ENCODE measurements at regions not wholly inside any gene's neighbourhood (a gene's known extent, or its start where the extent isn't known, plus 50 kb on each side); places are given as distances from the start of the nearest gene placed in this dataset.
"Not testable (repeated sequence)": the region's sequence is repeated elsewhere in the genome, so short reads cannot be mapped to it uniquely, and the experiment has no call there.

DNA sequence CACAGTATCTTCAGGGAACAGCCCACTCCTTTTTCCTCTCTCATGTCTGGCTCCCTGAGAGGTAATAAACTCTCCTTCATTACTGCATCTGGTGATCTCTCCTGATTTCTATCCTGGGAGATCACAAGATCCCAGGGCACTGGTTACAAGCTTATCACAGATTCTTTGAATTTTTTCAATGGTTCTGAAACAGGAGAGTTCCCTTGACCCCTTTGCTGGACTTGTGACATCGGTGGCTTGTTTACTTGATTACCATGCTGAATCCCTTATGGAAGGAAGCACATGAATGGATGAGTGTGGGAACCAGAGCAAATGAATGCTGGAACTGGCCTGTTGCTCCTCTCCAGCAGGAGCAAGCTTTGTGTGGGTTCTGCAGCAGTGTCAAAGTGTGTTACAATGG lies 67.2 kb upstream of the HNMT start:
- no peak for TF ChIP-seq CTCF (IDR thresholded peaks at IDR 0.05; ENCODE audit: insufficient read depth, low read depth, low read length)
- Histone ChIP-seq H3K36me3 (ENCODE audit: control insufficient read depth, insufficient read depth, low read length) (no peaks in the 10 kb centered on the region), H3K27me3 (ENCODE audit: control insufficient read depth, insufficient read depth, low read length) (no peaks in the 10 kb centered on the region; the same call in 1 of the 2 replicates), H3K4me3 (ENCODE audit: low read depth, low read length) (no peak overlapping the region)
- DNase-seq (ENCODE audit: low read depth) = no peak
- ChIA-PET CTCF (interaction anchor here (2.0 kb wide), 1 partner anchor 8 kb away, joined by 5 read pairs; no protein-coding TSS in a partner anchor), POLR2A (no interaction called here)

DNA sequence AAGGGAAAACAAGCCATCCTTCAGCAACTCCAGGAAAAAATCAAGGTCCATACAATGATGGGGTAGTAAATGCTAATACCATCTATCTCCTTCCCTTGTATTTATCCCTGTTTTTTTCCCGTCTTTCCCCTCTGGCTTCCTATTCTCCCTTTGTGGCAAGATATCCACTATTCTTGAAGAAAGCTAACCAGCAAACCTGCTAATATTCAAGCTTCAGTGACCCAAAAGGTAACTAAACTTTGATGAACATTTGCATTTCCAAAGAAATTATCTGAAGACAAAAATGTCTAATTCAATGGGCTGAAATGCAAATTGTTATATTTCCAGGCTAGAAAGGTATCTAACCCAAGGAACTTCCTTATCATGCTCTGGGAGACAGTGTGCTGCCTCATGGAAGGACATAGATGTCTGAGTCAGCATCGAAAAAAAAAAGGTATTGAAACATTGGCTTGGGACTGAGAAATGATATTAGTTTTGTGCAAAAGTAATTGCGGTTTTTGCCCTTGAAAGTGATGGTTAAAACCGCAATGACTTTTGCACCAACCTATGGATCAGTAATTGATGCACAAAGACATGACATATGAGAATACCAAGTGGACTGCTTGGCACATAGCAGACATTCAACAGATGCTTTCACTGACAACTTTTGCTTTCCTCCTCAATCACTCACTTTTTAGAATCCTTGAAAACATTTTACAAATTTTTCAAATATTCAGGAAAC lies 63.7 kb upstream of the HNMT start:
- DNase-seq (ENCODE audit: low read depth) = no peak
- POLR2A ChIA-PET = no interaction called here
- Histone ChIP-seq H3K36me3 (ENCODE audit: control insufficient read depth, insufficient read depth, low read length) (no peaks in the 10 kb centered on the region), H3K4me3 (ENCODE audit: low read depth, low read length) (no peak overlapping the region), H3K27me3 (ENCODE audit: control insufficient read depth, insufficient read depth, low read length) (no peaks in the 10 kb centered on the region; the same call in 1 of the 2 replicates)
- TF ChIP-seq CTCF (IDR thresholded peaks at IDR 0.05; ENCODE audit: insufficient read depth, low read depth, low read length) = no peak
- CTCF ChIA-PET = interaction anchor here (1.1 kb wide), 1 partner anchor 926 kb away, joined by 3 read pairs; no protein-coding TSS in a partner anchor

GRCh38 chr2:137910641-137911040 lies 53.6 kb upstream of the HNMT start:
- no peaks in the 10 kb centered on the region; the same call in 1 of the 2 replicates for H3K27me3 ChIP-seq (ENCODE audit: control insufficient read depth, insufficient read depth, low read length)
- H3K36me3 ChIP-seq (ENCODE audit: control insufficient read depth, insufficient read depth, low read length) = no peaks in the 10 kb centered on the region
- TF ChIP-seq CTCF (IDR thresholded peaks at IDR 0.05; ENCODE audit: insufficient read depth, low read depth, low read length) = peak; percentile 50
- H3K4me3 ChIP-seq (ENCODE audit: low read depth, low read length) = no peak overlapping the region
- ChIA-PET POLR2A (no interaction called here), CTCF (interaction anchor here (1.5 to 3.5 kb wide), 7 partner anchors 14 to 919 kb away, joined by 3 to 38 read pairs (median 6); no protein-coding TSS in a partner anchor)
- DNase-seq (ENCODE audit: low read depth) = no peak

GRCh38 chr2:137912371-137912770 lies 51.9 kb upstream of the HNMT start:
- Histone ChIP-seq H3K36me3 (ENCODE audit: control insufficient read depth, insufficient read depth, low read length) (no peaks in the 10 kb centered on the region), H3K27me3 (ENCODE audit: control insufficient read depth, insufficient read depth, low read length) (no peaks in the 10 kb centered on the region; the same call in 1 of the 2 replicates), H3K4me3 (ENCODE audit: low read depth, low read length) (no peak overlapping the region)
- ChIA-PET CTCF (interaction anchor here (3.2 to 3.5 kb wide), 3 partner anchors 178 to 914 kb away, joined by 17 to 38 read pairs (median 26); no protein-coding TSS in a partner anchor), POLR2A (no interaction called here)
- DNase-seq (ENCODE audit: low read depth) = no peak
- TF ChIP-seq CTCF (IDR thresholded peaks at IDR 0.05; ENCODE audit: insufficient read depth, low read depth, low read length) = no peak

DNA sequence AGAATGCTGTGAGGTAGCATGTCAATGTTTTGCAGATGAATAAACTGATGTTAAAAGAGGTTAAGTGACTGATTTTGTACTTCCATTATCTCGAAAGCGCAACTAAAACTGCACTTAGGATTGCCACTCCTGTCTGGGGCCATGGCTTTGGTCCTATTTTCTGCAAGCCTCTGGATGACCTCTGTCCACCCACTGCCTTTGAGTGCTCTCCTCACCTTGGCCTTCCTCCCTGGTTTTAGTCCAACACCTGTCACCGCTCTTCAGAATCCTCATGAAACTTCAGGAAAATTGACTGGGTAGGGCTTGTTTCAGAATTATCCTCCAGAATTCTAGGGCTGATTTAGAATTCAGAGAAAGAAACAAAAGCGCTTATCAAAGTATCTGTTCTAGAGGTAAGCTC lies 51.1 kb upstream of the HNMT start:
- Histone ChIP-seq H3K4me3 (ENCODE audit: low read depth, low read length) (no peak overlapping the region), H3K36me3 (ENCODE audit: control insufficient read depth, insufficient read depth, low read length) (no peaks in the 10 kb centered on the region), H3K27me3 (ENCODE audit: control insufficient read depth, insufficient read depth, low read length) (no peaks in the 10 kb centered on the region; the same call in 1 of the 2 replicates)
- ChIA-PET POLR2A (no interaction called here), CTCF (interaction anchor here (3.2 to 3.5 kb wide), 3 partner anchors 178 to 914 kb away, joined by 17 to 38 read pairs (median 26); no protein-coding TSS in a partner anchor)
- no peak for DNase-seq (ENCODE audit: low read depth)
- no peak for TF ChIP-seq CTCF (IDR thresholded peaks at IDR 0.05; ENCODE audit: insufficient read depth, low read depth, low read length)

DNA sequence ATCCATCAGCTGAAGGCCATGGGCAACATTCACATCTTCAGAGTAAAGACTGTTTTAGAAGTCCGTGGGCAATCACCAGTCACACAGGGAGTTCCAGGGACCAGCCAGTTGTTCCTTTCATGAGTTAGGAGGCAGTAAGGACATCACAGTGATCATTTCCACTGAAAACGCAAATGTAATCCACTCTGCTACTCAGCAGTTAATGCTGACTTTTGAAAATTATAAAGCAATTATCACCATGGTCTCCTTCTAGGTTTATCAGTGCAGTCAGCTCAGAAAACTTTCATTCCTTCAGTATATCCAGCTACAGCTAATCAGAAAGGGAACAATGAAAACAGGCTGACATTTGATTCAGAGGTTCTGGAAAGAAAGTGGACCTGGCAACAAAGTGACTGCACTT lies 50.6 kb upstream of the HNMT start:
- H3K36me3 ChIP-seq (ENCODE audit: control insufficient read depth, insufficient read depth, low read length); H3K4me3 ChIP-seq (ENCODE audit: low read depth, low read length); POLR2A ChIA-PET; DNase-seq (ENCODE audit: low read depth); H3K27me3 ChIP-seq (ENCODE audit: control insufficient read depth, insufficient read depth, low read length): not testable (repeated sequence)
- CTCF ChIA-PET = interaction anchor here (3.2 to 3.5 kb wide), 3 partner anchors 177 to 913 kb away, joined by 17 to 38 read pairs (median 26); no protein-coding TSS in a partner anchor
